Right lobe of liver (tissue), 6 donors: ENCODE measurements at regions not wholly inside any gene's neighbourhood (a gene's known extent, or its start where the extent isn't known, plus 50 kb on each side); places are given as distances from the start of the nearest gene placed in this dataset.

Experiments used
- ATAC-seq, 4 donors: fragments of 200-7000 bp; cut with Tn5 transposase; one replicate each; pipeline ENCODE4 v1.9.1; 2020; ENCODE audit warnings: mild to moderate bottlenecking in 4 of 4, moderate library complexity in 4 of 4
- DNase-seq, 3 donors: peaks; one replicate each; pipeline ENCODE4 v3.0.0-alpha.2; 2020
- H3K27ac ChIP-seq, 3 donors: fragments of 200-600 bp; one replicate each; pipeline ENCODE4 v1.8.0; 2022
- H3K27me3 ChIP-seq, 2 donors: fragments of 200-600 bp; one replicate each; pipeline ENCODE4 v1.8.0; 2022
- H3K36me3 ChIP-seq, 4 donors: fragments of 200-600 bp; sonication (generic) in 1 of 4; one replicate each; pipeline versions ENCODE4 v1.5.1 to v1.8.0; 2017 to 2022; ENCODE audit warnings: control low read depth in 1 of 4
- H3K4me1 ChIP-seq, 4 donors: fragments of 200-600 bp; sonication (generic) in 1 of 4; one replicate each; pipeline versions ENCODE4 v1.5.1 to v1.8.0; 2017 to 2022; ENCODE audit warnings: control low read depth in 1 of 4
- H3K4me3 ChIP-seq, 3 donors: fragments of 200-600 bp; one replicate each; pipeline ENCODE4 v1.8.0; 2022
- H3K9me3 ChIP-seq, 4 donors: fragments of 200-600 bp; sonication (generic) in 1 of 4; one replicate each; pipeline versions ENCODE4 v1.5.1 to v1.8.0; 2017 to 2022; ENCODE audit warnings: control low read depth in 1 of 4
- CTCF ChIP-seq, 4 donors: fragments of 200-600 bp in 3 of 4; fragments of 450-650 bp in 1 of 4; IDR thresholded peaks; one replicate each; pipeline versions ENCODE4 v1.5.1 to v1.8.0; 2016 to 2022; ENCODE audit warnings: antibody characterized with exemption in 4 of 4, mild to moderate bottlenecking in 2 of 4
- POLR2A ChIP-seq: fragments of 450-650 bp; IDR thresholded peaks from one replicate; pipeline ENCODE4 v1.6.1; 2017; ENCODE audit warnings: antibody characterized with exemption, mild to moderate bottlenecking
- WGBS: methylation state at CpG from one replicate; pipeline ENCODE4 v1.1.6; 2018; ENCODE audit warnings: low coverage, low lambda C conversion rate; ENCODE audit not compliant: insufficient coverage; ENCODE audit errors: missing lambda C conversion rate; 5-methylcytosine and 5-hydroxymethylcytosine counted together
- intact Hi-C, 2 donors: fragments of 100-400 bp; cut with DNase I; formaldehyde crosslinking; loops; one replicate each; pipeline versions ENCODE4 v1.11.2 to v1.14.1; 2022
- donor health status: DM: no; HTN: yes; CAD: no.
- donor health status: DM: no; HTN: no; CAD: no.
- donor health status: DM: no; HTN: no; CAD: no.
- donor health status: DM: no; HTN: yes; CAD: no.
- donor health status: DM: no; HTN: yes; CAD: no.

DNA sequence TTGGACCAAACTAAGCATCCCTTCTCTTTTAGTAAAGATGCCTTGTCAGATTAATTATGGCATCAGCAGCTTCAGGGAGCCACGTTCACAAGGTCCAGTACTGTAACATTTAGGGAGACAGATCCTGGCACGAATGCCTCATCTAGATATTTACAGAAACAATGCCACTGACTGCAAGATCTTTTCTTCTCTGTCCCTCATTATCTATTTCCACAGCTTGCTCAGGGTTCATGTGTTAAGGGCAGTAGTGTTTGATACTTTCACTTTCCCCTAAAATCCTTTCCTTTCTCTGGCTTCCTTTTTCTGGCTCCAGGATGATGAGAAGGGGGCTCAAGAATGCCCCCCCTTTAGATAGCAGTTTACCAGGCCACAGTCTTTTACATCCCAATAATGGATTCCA lies 393.9 kb downstream of the BCL11A start:
- H3K36me3 ChIP-seq = no peaks in the 10 kb centered on the region
- TF ChIP-seq CTCF (IDR thresholded peaks at IDR 0.05) (no peak), POLR2A (no peak)
- no peak for DNase-seq
- no peak overlapping the region for H3K27ac ChIP-seq
- intact Hi-C loops = no loop called here
- no peaks in the 10 kb centered on the region for H3K27me3 ChIP-seq
- H3K9me3 ChIP-seq = no peaks in the 10 kb centered on the region
- ATAC-seq = no peak
- no peaks in the 10 kb centered on the region for H3K4me1 ChIP-seq
- H3K4me3 ChIP-seq = no peak overlapping the region
- 18% methylated on average over 2 of the region's 2 CpGs for WGBS

DNA sequence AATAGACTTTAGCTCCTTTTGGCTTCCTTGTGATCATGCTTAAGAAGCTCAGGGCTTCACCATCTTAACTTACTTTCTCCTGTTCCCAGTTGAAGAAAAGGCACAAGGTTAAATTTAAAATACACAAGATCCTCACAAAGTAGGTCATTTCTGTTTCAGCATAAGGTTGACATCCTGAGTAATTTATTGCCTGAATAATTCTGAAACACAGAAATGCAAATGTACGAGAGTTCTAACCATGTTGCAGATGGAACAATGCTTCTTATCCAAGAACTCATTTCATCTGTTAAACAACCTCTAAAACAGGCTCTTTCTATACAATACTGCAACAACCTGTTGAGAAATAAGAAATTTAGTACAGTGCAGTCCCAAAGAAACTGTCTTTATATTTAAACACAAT lies 395.2 kb downstream of the BCL11A start:
- Histone ChIP-seq H3K4me3 (no peak overlapping the region), H3K9me3 (no peaks in the 10 kb centered on the region), H3K27ac (no peak overlapping the region), H3K4me1 (no peaks in the 10 kb centered on the region), H3K36me3 (no peaks in the 10 kb centered on the region), H3K27me3 (no peaks in the 10 kb centered on the region)
- WGBS = 70% methylated on average over 1 of the region's 1 CpG
- intact Hi-C loops = no loop called here
- no peak for DNase-seq
- no peak for ATAC-seq
- no peak for TF ChIP-seq POLR2A
- TF ChIP-seq CTCF (IDR thresholded peaks at IDR 0.05) = no peak

DNA sequence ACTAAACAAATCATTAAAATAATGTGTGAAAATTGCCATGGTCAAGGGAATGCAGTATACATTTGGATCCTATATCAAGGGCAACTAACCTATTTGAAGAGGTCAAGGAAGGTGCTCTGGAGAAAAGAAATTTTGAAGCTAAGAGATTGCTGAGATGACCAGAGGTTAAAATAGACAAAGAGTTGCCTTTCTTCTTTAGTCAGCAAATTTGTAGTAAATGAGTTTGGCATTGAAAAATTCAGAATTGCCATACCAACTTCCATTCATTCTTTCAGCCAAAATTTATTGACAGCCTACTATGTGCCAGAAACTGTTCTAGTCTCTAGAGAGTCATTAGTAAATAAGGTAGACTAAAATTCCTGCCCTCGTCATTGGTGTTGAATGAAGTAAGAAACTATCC lies 396.2 kb downstream of the BCL11A start:
- no peak overlapping the region for H3K27ac ChIP-seq
- ATAC-seq (no peak), DNase-seq (no peak)
- TF ChIP-seq POLR2A = no peak
- no peak for TF ChIP-seq CTCF (IDR thresholded peaks at IDR 0.05)
- no peaks in the 10 kb centered on the region for H3K27me3 ChIP-seq
- H3K9me3 ChIP-seq = no peaks in the 10 kb centered on the region
- H3K4me1 ChIP-seq = no peaks in the 10 kb centered on the region
- no peaks in the 10 kb centered on the region for H3K36me3 ChIP-seq
- no peak overlapping the region for H3K4me3 ChIP-seq
- intact Hi-C loops = no loop called here
- WGBS = 100% methylated on average over 1 of the region's 1 CpG

GRCh38 chr2:60154142-60154541 lies 399.3 kb downstream of the BCL11A start:
- DNase-seq (no peak), ATAC-seq (no peak)
- Histone ChIP-seq H3K9me3 (no peaks in the 10 kb centered on the region), H3K4me1 (no peaks in the 10 kb centered on the region), H3K36me3 (no peaks in the 10 kb centered on the region), H3K4me3 (no peak overlapping the region), H3K27ac (no peak overlapping the region), H3K27me3 (no peaks in the 10 kb centered on the region)
- no peak for TF ChIP-seq CTCF (IDR thresholded peaks at IDR 0.05)
- TF ChIP-seq POLR2A = no peak
- WGBS = 56% methylated on average over 2 of the region's 2 CpGs
- intact Hi-C loops = no loop called here

DNA sequence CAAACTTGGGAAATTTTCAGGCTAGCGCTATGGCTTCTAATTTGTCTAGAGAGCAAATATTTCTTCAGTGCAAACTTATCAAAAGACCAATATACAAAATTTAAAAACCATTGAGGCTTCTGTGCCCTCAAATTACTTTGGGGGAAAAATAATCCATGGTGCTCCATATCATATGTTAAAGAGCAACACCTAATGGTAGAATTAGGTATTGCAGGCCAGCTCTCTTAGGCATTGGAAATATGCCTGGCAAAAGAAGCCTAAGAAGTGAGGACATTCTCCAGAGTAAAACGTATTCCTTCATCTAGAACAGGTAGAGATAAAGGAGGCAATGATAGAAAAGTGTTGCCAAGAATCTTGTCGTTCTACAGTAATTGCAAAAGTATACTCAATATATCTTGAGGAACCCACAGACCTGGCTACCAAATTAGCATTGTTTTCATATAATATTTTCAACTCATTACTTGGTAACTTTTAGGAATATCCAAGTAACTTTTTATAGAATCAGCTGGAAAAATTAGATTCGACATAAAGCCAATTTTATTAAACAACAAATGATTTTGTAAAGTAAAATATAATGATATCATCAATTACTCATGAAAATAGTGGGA lies 401.1 kb downstream of the BCL11A start:
- ATAC-seq = peak in 2 of 4 donors; percentile 35 to 45
- Histone ChIP-seq H3K9me3 (no peaks in the 10 kb centered on the region), H3K4me1 (no peaks in the 10 kb centered on the region), H3K27me3 (no peaks in the 10 kb centered on the region), H3K36me3 (no peaks in the 10 kb centered on the region), H3K27ac (no peak overlapping the region), H3K4me3 (no peak overlapping the region)
- intact Hi-C loops = no loop called here
- WGBS = 51% methylated on average over 4 of the region's 4 CpGs
- TF ChIP-seq CTCF (IDR thresholded peaks at IDR 0.05) = peak; percentile 55 to 77 (median 72)
- no peak for TF ChIP-seq POLR2A
- no peak for DNase-seq
